RWPE2 (cell line): ENCODE measurements at regions not wholly inside any gene's neighbourhood (a gene's known extent, or its start where the extent isn't known, plus 50 kb on each side); places are given as distances from the start of the nearest gene placed in this dataset.
A peak's percentile ranks its signal among the peaks of the same experiment; 100 is the strongest.

ENCODE experiments used
- ATAC-seq: fragments of 200-7000 bp; cut with Tn5 transposase; 3 replicates; pipeline ENCODE4 v1.9.1; 2021; ENCODE audit warnings: low read depth
- DNase-seq: peaks from one replicate; pipeline ENCODE4 v3.0.0-alpha.2; 2020; ENCODE audit warnings: low spot score
- H3K27ac ChIP-seq: fragments of 450-650 bp; 2 replicates; pipeline ENCODE4 v1.5.1; 2017; ENCODE audit warnings: mild to moderate bottlenecking; ENCODE audit not compliant: poor library complexity, severe bottlenecking
- H3K27me3 ChIP-seq: fragments of 250-450 bp; sonication (Bioruptor Pico); 2 replicates; pipeline ENCODE4 v1.5.1; 2021; ENCODE audit warnings: mild to moderate bottlenecking, moderate library complexity; ENCODE audit not compliant: insufficient read depth, poor library complexity, severe bottlenecking
- H3K36me3 ChIP-seq: fragments of 250-450 bp; sonication (Bioruptor Pico); 2 replicates; pipeline ENCODE4 v1.5.1; 2020; ENCODE audit warnings: low read depth, mild to moderate bottlenecking, moderate library complexity
- H3K4me1 ChIP-seq: fragments of 250-450 bp; sonication (Bioruptor Pico); 2 replicates; pipeline ENCODE4 v1.5.1; 2021; ENCODE audit warnings: mild to moderate bottlenecking, moderate library complexity; ENCODE audit not compliant: insufficient read depth, poor library complexity, severe bottlenecking
- H3K4me3 ChIP-seq: fragments of 250-450 bp; sonication (Bioruptor Pico); 2 replicates; pipeline ENCODE4 v1.5.1; 2021; ENCODE audit warnings: mild to moderate bottlenecking, moderate library complexity; ENCODE audit not compliant: severe bottlenecking
- H3K9me3 ChIP-seq: fragments of 250-450 bp; sonication (Bioruptor Pico); 2 replicates; pipeline ENCODE4 v1.5.1; 2021; ENCODE audit warnings: mild to moderate bottlenecking, moderate library complexity; ENCODE audit not compliant: severe bottlenecking
- CTCF ChIP-seq: fragments of 450-650 bp; IDR thresholded peaks from one replicate; pipeline ENCODE4 v1.5.1; 2017; ENCODE audit warnings: mild to moderate bottlenecking, moderate library complexity; ENCODE audit not compliant: poor library complexity, severe bottlenecking

- no peak for TF ChIP-seq CTCF
- Histone ChIP-seq H3K27me3 (no peaks in the 10 kb centered on the region), H3K4me1 (no peaks in the 10 kb centered on the region), H3K4me3 (no peak overlapping the region), H3K27ac (no peak overlapping the region), H3K36me3 (no peaks in the 10 kb centered on the region), H3K9me3 (no peaks in the 10 kb centered on the region)
- ATAC-seq (no peak), DNase-seq (no peak)
These were observed 192.9 kb upstream of the ALG10B start for GRCh38 chr12:38123566-38124246.

GRCh38 chr12:38124247-38125012 is 192.1 kb upstream of the ALG10B start:
- Histone ChIP-seq H3K4me1 (no peaks in the 10 kb centered on the region), H3K9me3 (no peaks in the 10 kb centered on the region), H3K4me3 (no peak overlapping the region), H3K27me3 (no peaks in the 10 kb centered on the region), H3K36me3 (no peaks in the 10 kb centered on the region), H3K27ac (no peak overlapping the region)
- no peak for ATAC-seq
- DNase-seq, result no peak
- TF ChIP-seq CTCF, result no peak

- TF ChIP-seq CTCF, result no peak
- ATAC-seq, result no peak
- no peaks in the 10 kb centered on the region for H3K36me3 ChIP-seq
- DNase-seq, result no peak
- H3K4me1 ChIP-seq, result no peaks in the 10 kb centered on the region
- H3K27me3 ChIP-seq, result no peaks in the 10 kb centered on the region
- H3K9me3 ChIP-seq, result no peaks in the 10 kb centered on the region
- H3K4me3 ChIP-seq, result no peak overlapping the region
- H3K27ac ChIP-seq, result no peak overlapping the region
These were observed 184.4 kb upstream of the ALG10B start for GRCh38 chr12:38132139-38132538.

- ATAC-seq, result no peak
- no peak for TF ChIP-seq CTCF
- no peaks in the 10 kb centered on the region for H3K4me1 ChIP-seq
These were observed 179.3 kb upstream of the ALG10B start for GRCh38 chr12:38137287-38137686.

GRCh38 chr12:38137716-38138115 is 178.9 kb upstream of the ALG10B start:
- Histone ChIP-seq H3K36me3 (no peaks in the 10 kb centered on the region), H3K9me3 (no peaks in the 10 kb centered on the region), H3K4me3 (peak overlapping the region; percentile 45), H3K27me3 (no peaks in the 10 kb centered on the region), H3K4me1 (no peaks in the 10 kb centered on the region), H3K27ac (no peak overlapping the region)
- no peak for ATAC-seq
- no peak for DNase-seq
- no peak for TF ChIP-seq CTCF

More at GRCh38 chr12:38137287-38137686, 179.3 kb upstream of the ALG10B start:
- H3K27ac ChIP-seq, result no peak overlapping the region
- H3K4me3 ChIP-seq, result no peak overlapping the region
- no peaks in the 10 kb centered on the region for H3K9me3 ChIP-seq
- no peak for DNase-seq
- H3K27me3 ChIP-seq, result no peaks in the 10 kb centered on the region
- no peaks in the 10 kb centered on the region for H3K36me3 ChIP-seq
